ENCODE measurements at regions not wholly inside any gene's neighbourhood (a gene's known extent, or its start where the extent isn't known, plus 50 kb on each side); places are given as distances from the start of the nearest gene placed in this dataset.
"Not testable (repeated sequence)": the region's sequence is repeated elsewhere in the genome, so short reads cannot be mapped to it uniquely, and the experiment has no call there.

DNA sequence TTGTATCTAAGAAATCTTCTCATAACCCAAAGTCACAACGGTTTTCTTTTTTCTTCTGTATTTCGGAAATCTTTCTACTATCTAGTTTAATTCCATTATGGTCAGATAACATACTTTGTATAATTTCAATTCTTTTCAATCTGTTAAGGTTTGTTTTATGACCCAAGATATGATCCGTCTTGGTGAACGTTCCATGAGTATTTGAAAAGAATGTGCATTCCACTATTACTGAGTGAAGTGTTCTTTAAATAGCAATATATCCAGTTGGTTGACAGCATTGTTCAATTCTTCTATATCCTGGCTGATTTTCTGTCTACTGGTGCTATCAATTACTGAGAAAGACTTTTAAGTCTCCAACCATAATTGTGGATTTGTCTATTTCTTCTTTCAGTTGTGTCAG is 414.5 kb downstream of the TNS1 start:
- no peaks in the 10 kb centered on the region for H3K9me3 ChIP-seq (ENCODE audit: control insufficient read depth, insufficient read depth, low read length)
- H3K27me3 ChIP-seq (ENCODE audit: control insufficient read depth, low read length): no peaks in the 10 kb centered on the region
- TF ChIP-seq, protein P1, sequence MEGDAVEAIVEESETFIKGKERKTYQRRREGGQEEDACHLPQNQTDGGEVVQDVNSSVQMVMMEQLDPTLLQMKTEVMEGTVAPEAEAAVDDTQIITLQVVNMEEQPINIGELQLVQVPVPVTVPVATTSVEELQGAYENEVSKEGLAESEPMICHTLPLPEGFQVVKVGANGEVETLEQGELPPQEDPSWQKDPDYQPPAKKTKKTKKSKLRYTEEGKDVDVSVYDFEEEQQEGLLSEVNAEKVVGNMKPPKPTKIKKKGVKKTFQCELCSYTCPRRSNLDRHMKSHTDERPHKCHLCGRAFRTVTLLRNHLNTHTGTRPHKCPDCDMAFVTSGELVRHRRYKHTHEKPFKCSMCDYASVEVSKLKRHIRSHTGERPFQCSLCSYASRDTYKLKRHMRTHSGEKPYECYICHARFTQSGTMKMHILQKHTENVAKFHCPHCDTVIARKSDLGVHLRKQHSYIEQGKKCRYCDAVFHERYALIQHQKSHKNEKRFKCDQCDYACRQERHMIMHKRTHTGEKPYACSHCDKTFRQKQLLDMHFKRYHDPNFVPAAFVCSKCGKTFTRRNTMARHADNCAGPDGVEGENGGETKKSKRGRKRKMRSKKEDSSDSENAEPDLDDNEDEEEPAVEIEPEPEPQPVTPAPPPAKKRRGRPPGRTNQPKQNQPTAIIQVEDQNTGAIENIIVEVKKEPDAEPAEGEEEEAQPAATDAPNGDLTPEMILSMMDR (IDR thresholded peaks at IDR 0.05; ENCODE audit: low read depth, low read length, poor library complexity, severe bottlenecking): no peak
- TF ChIP-seq EZH2phosphoT487 (IDR thresholded peaks at IDR 0.05; ENCODE audit: borderline replicate concordance, low read length): no peak
- peaks cover under 1% of the 10 kb centered on the region; the same call in 1 of the 2 replicates for H3K4me1 ChIP-seq (ENCODE audit: control insufficient read depth, low read length)
- H3K9me2 ChIP-seq (replicated peaks; ENCODE audit: control insufficient read depth, low read length): no peaks in the 10 kb centered on the region
- H3K36me3 ChIP-seq (ENCODE audit: control insufficient read depth, low read length): no peaks in the 10 kb centered on the region
- H3K4me3 ChIP-seq (ENCODE audit: low read length): no peak overlapping the region
- no peaks in the 10 kb centered on the region for H4K20me1 ChIP-seq (ENCODE audit: control insufficient read depth, insufficient read depth, low read depth, low read length)
- no peak overlapping the region for H3K4me2 ChIP-seq (ENCODE audit: low read length)
- H3F3A ChIP-seq (ENCODE audit: control insufficient read depth, insufficient read depth): no peaks in the 10 kb centered on the region
- no peaks in the 10 kb centered on the region for H3K79me2 ChIP-seq (ENCODE audit: control insufficient read depth, low read length)
- H3K27ac ChIP-seq (ENCODE audit: low read depth, low read length): no peak overlapping the region

GRCh38 chr2:217585362-217585761 is 417.4 kb downstream of the TNS1 start:
- Histone ChIP-seq H3K36me3 (ENCODE audit: control insufficient read depth, low read length) (no peaks in the 10 kb centered on the region), H3K4me1 (ENCODE audit: control insufficient read depth, low read length) (no peaks in the 10 kb centered on the region), H3K27ac (ENCODE audit: low read depth, low read length) (no peak overlapping the region), H4K20me1 (ENCODE audit: control insufficient read depth, insufficient read depth, low read depth, low read length) (no peaks in the 10 kb centered on the region), H3K79me2 (ENCODE audit: control insufficient read depth, low read length) (no peaks in the 10 kb centered on the region), H3F3A (ENCODE audit: control insufficient read depth, insufficient read depth) (no peaks in the 10 kb centered on the region), H3K9me3 (ENCODE audit: control insufficient read depth, insufficient read depth, low read length) (no peaks in the 10 kb centered on the region), H3K4me3 (ENCODE audit: low read length) (no peak overlapping the region), H3K9me2 (replicated peaks; ENCODE audit: control insufficient read depth, low read length) (no peaks in the 10 kb centered on the region), H3K4me2 (ENCODE audit: low read length) (no peak overlapping the region), H3K27me3 (ENCODE audit: control insufficient read depth, low read length) (no peaks in the 10 kb centered on the region; the same call in 1 of the 2 replicates)
- no peak for TF ChIP-seq EZH2phosphoT487 (IDR thresholded peaks at IDR 0.05; ENCODE audit: borderline replicate concordance, low read length)
- TF ChIP-seq, protein P1 (IDR thresholded peaks at IDR 0.05; ENCODE audit: low read depth, low read length, poor library complexity, severe bottlenecking): no peak

GRCh38 chr2:217580407-217580806 is 422.4 kb downstream of the TNS1 start:
- not testable (repeated sequence) for H3K79me2 ChIP-seq (ENCODE audit: control insufficient read depth, low read length); H3K4me2 ChIP-seq (ENCODE audit: low read length); H4K20me1 ChIP-seq (ENCODE audit: control insufficient read depth, insufficient read depth, low read depth, low read length); H3K27ac ChIP-seq (ENCODE audit: low read depth, low read length); H3F3A ChIP-seq (ENCODE audit: control insufficient read depth, insufficient read depth); H3K36me3 ChIP-seq (ENCODE audit: control insufficient read depth, low read length); H3K27me3 ChIP-seq (ENCODE audit: control insufficient read depth, low read length); H3K4me1 ChIP-seq (ENCODE audit: control insufficient read depth, low read length); H3K9me3 ChIP-seq (ENCODE audit: control insufficient read depth, insufficient read depth, low read length); H3K9me2 ChIP-seq (replicated peaks; ENCODE audit: control insufficient read depth, low read length); H3K4me3 ChIP-seq (ENCODE audit: low read length)

DNA sequence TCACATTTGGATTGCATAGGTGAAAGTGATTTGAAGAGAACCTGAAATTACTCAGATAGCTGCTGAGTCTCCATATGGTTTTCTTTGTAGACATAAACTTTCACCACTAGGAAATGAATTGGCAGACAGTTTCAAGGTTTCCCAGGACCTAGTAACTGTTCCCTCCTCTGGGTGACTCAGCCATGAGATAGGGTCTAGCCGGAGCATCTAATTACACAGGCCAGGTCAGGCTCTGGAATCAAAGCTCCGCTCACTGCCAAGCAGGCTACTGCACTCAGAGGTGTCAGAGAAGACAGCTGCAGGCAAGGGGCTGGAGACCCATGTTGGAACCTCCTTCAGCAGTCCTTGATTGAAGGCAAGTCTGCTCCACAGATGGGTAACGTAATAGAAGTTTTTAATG is 429.2 kb downstream of the TNS1 start:
- Histone ChIP-seq H3K79me2 (ENCODE audit: control insufficient read depth, low read length) (no peaks in the 10 kb centered on the region), H3K4me2 (ENCODE audit: low read length) (no peak overlapping the region), H3K27me3 (ENCODE audit: control insufficient read depth, low read length) (no peaks in the 10 kb centered on the region), H3K4me1 (ENCODE audit: control insufficient read depth, low read length) (no peaks in the 10 kb centered on the region), H3K4me3 (ENCODE audit: low read length) (no peak overlapping the region), H3K9me2 (replicated peaks; ENCODE audit: control insufficient read depth, low read length) (no peaks in the 10 kb centered on the region), H3K9me3 (ENCODE audit: control insufficient read depth, insufficient read depth, low read length) (no peaks in the 10 kb centered on the region), H4K20me1 (ENCODE audit: control insufficient read depth, insufficient read depth, low read depth, low read length) (no peaks in the 10 kb centered on the region), H3K36me3 (ENCODE audit: control insufficient read depth, low read length) (no peaks in the 10 kb centered on the region), H3F3A (ENCODE audit: control insufficient read depth, insufficient read depth) (no peaks in the 10 kb centered on the region), H3K27ac (ENCODE audit: low read depth, low read length) (no peak overlapping the region)
- TF ChIP-seq EZH2phosphoT487 (IDR thresholded peaks at IDR 0.05; ENCODE audit: borderline replicate concordance, low read length): no peak
- TF ChIP-seq, protein P1 (IDR thresholded peaks at IDR 0.05; ENCODE audit: low read depth, low read length, poor library complexity, severe bottlenecking): no peak

Data from DOHH2 (cell line).